ENCODE measurements at regions not wholly inside any gene's neighbourhood (a gene's known extent, or its start where the extent isn't known, plus 50 kb on each side); places are given as distances from the start of the nearest gene placed in this dataset.

GRCh38 chr7:110418659-110419280 is 672.2 kb upstream of the LRRN3 start:
- no CpG with 5 or more reads among the region's 2 CpGs for WGBS (ENCODE audit: insufficient coverage)

GRCh38 chr7:110420788-110421187 is 670.1 kb upstream of the LRRN3 start:
- no CpG with 5 or more reads among the region's 1 CpG for WGBS (ENCODE audit: insufficient coverage)
- H3K27me3 Mint-ChIP-seq (ENCODE audit: low read depth in 3 of 3): no peaks in the 10 kb centered on the region
- Histone ChIP-seq H3K4me3 (replicated peaks in 1 of 3; ENCODE audit: low read depth in 2 of 3, low read length in 3 of 3) (no peak overlapping the region), H3K27me3 (ENCODE audit: control insufficient read depth in 2 of 2, insufficient read depth in 2 of 2, low read length in 2 of 2) (no peaks in the 10 kb centered on the region), H3K4me1 (ENCODE audit: control insufficient read depth in 1 of 2, insufficient read depth in 2 of 2, low read length in 2 of 2) (no peaks in the 10 kb centered on the region), H3K9me3 (replicated peaks in 1 of 2; ENCODE audit: control insufficient read depth in 1 of 2, insufficient read depth in 1 of 2, low read length in 2 of 2) (peaks cover 0 to 7% of the 10 kb centered on the region in 2 donors), H3K79me2 (ENCODE audit: insufficient read depth, low read length) (no peaks in the 10 kb centered on the region), H3K9ac (ENCODE audit: insufficient read depth, low read length, poor library complexity, severe bottlenecking) (no peak overlapping the region), H4K20me1 (ENCODE audit: insufficient read depth, low read length) (no peaks in the 10 kb centered on the region), H3K4me2 (replicated peaks; ENCODE audit: extremely low read depth, low read length, poor library complexity, severe bottlenecking) (no peak overlapping the region), H3K36me3 (replicated peaks in 1 of 2; ENCODE audit: control insufficient read depth in 1 of 2, insufficient read depth in 2 of 2, low read length in 2 of 2) (no peaks in the 10 kb centered on the region), H3K27ac (ENCODE audit: low read depth in 1 of 2, low read length in 2 of 2) (no peak overlapping the region), H2AFZ (ENCODE audit: insufficient read depth, low read depth, low read length, poor library complexity, severe bottlenecking) (no peak overlapping the region)
- H3K4me3 Mint-ChIP-seq: no peak overlapping the region
- intact Hi-C loops (cut with micrococcal nuclease): no loop called here
- no peaks in the 10 kb centered on the region for H3K36me3 Mint-ChIP-seq
- no peak for DNase-seq
- peaks cover 1 to 8% (median 3%) of the 10 kb centered on the region in 7 donors for H3K9me3 Mint-ChIP-seq
- TF ChIP-seq CTCF (IDR thresholded peaks at IDR 0.05): no peak
- no peak overlapping the region for H3K27ac Mint-ChIP-seq
- H3K4me1 Mint-ChIP-seq: no peaks in the 10 kb centered on the region

More at GRCh38 chr7:110418659-110419280, 672.2 kb upstream of the LRRN3 start:
- H3K27me3 Mint-ChIP-seq (ENCODE audit: low read depth in 3 of 3): no peaks in the 10 kb centered on the region
- TF ChIP-seq CTCF (IDR thresholded peaks at IDR 0.05): no peak
- intact Hi-C loops (cut with micrococcal nuclease): no loop called here
- Histone ChIP-seq H2AFZ (ENCODE audit: insufficient read depth, low read depth, low read length, poor library complexity, severe bottlenecking) (no peak overlapping the region), H3K9me3 (replicated peaks in 1 of 2; ENCODE audit: control insufficient read depth in 1 of 2, insufficient read depth in 1 of 2, low read length in 2 of 2) (peaks cover 0 to 7% of the 10 kb centered on the region in 2 donors), H3K27ac (ENCODE audit: low read depth in 1 of 2, low read length in 2 of 2) (no peak overlapping the region), H3K4me1 (ENCODE audit: control insufficient read depth in 1 of 2, insufficient read depth in 2 of 2, low read length in 2 of 2) (no peaks in the 10 kb centered on the region), H3K9ac (ENCODE audit: insufficient read depth, low read length, poor library complexity, severe bottlenecking) (no peak overlapping the region), H3K36me3 (replicated peaks in 1 of 2; ENCODE audit: control insufficient read depth in 1 of 2, insufficient read depth in 2 of 2, low read length in 2 of 2) (no peaks in the 10 kb centered on the region), H3K27me3 (ENCODE audit: control insufficient read depth in 2 of 2, insufficient read depth in 2 of 2, low read length in 2 of 2) (no peaks in the 10 kb centered on the region), H3K4me2 (replicated peaks; ENCODE audit: extremely low read depth, low read length, poor library complexity, severe bottlenecking) (no peak overlapping the region), H4K20me1 (ENCODE audit: insufficient read depth, low read length) (no peaks in the 10 kb centered on the region), H3K79me2 (ENCODE audit: insufficient read depth, low read length) (no peaks in the 10 kb centered on the region), H3K4me3 (replicated peaks in 1 of 3; ENCODE audit: low read depth in 2 of 3, low read length in 3 of 3) (no peak overlapping the region)
- H3K27ac Mint-ChIP-seq: no peak overlapping the region
- DNase-seq: no peak
- no peaks in the 10 kb centered on the region for H3K4me1 Mint-ChIP-seq
- no peaks in the 10 kb centered on the region for H3K36me3 Mint-ChIP-seq
- H3K9me3 Mint-ChIP-seq: peaks cover 0 to 7% (median 2%) of the 10 kb centered on the region in 7 donors
- H3K4me3 Mint-ChIP-seq: no peak overlapping the region
